ENCODE measurements at regions not wholly inside any gene's neighbourhood (a gene's known extent, or its start where the extent isn't known, plus 50 kb on each side); places are given as distances from the start of the nearest gene placed in this dataset.

DNA sequence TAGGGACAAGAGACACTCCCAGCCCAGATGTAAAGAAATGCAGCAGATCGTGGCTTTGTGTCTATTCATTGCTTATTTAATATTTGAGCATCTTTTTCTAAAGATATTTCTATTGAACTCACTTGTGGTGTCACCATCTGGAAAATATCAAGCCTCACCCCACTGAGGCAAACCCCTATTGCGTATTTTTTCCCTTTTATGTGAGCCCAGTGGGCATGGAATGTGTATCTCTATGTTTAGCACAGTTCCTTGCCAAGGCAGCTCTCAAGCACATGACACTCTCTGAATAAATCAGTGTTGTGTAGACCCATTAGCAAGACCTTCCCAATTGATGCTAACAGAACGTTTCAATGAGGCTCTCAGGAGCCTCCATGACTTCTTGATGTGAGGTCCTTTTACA, 81.6 kb downstream of the TMEM174 start:
- TF ChIP-seq MXI1 (IDR thresholded peaks at IDR 0.05; ENCODE audit: low read depth, low read length) (no peak), MEF2A (IDR thresholded peaks at IDR 0.05; ENCODE audit: borderline replicate concordance, low read depth) (no peak), FOXM1 (IDR thresholded peaks at IDR 0.05; ENCODE audit: low read depth) (no peak), EZH2phosphoT487 (IDR thresholded peaks at IDR 0.05; ENCODE audit: borderline replicate concordance, low read depth) (no peak), SMC3 (IDR thresholded peaks at IDR 0.05; ENCODE audit: low read depth, low read length) (no peak), EP300 (IDR thresholded peaks at IDR 0.05; ENCODE audit: borderline replicate concordance in 1 of 2, low read depth in 1 of 2, low read length in 1 of 2) (no peak), RXRA (IDR thresholded peaks at IDR 0.05; ENCODE audit: borderline replicate concordance, low read depth) (no peak), GABPA (IDR thresholded peaks at IDR 0.05; ENCODE audit: low read depth) (no peak), NFIC (IDR thresholded peaks at IDR 0.05; ENCODE audit: borderline replicate concordance) (no peak), TEAD4 (IDR thresholded peaks at IDR 0.05; ENCODE audit: borderline replicate concordance, insufficient read depth) (no peak), RFX5 (IDR thresholded peaks at IDR 0.05; ENCODE audit: low read length) (no peak), PBX3 (IDR thresholded peaks at IDR 0.05) (no peak), CHD2 (IDR thresholded peaks at IDR 0.05; ENCODE audit: low read length, partially characterized antibody) (no peak), FOXJ3 (CRISPR knock-in tag; IDR thresholded peaks at IDR 0.05) (no peak), FOSL2 (IDR thresholded peaks at IDR 0.05; ENCODE audit: borderline replicate concordance, low read depth) (no peak), GATA2 (CRISPR knock-in tag; IDR thresholded peaks at IDR 0.05) (no peak), ELF1 (IDR thresholded peaks at IDR 0.05) (no peak)
- TF ChIP-seq, protein P1, sequence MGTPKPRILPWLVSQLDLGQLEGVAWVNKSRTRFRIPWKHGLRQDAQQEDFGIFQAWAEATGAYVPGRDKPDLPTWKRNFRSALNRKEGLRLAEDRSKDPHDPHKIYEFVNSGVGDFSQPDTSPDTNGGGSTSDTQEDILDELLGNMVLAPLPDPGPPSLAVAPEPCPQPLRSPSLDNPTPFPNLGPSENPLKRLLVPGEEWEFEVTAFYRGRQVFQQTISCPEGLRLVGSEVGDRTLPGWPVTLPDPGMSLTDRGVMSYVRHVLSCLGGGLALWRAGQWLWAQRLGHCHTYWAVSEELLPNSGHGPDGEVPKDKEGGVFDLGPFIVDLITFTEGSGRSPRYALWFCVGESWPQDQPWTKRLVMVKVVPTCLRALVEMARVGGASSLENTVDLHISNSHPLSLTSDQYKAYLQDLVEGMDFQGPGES (IDR thresholded peaks at IDR 0.05; ENCODE audit: low read depth, low read length): no peak
- TF ChIP-seq, protein P2, sequence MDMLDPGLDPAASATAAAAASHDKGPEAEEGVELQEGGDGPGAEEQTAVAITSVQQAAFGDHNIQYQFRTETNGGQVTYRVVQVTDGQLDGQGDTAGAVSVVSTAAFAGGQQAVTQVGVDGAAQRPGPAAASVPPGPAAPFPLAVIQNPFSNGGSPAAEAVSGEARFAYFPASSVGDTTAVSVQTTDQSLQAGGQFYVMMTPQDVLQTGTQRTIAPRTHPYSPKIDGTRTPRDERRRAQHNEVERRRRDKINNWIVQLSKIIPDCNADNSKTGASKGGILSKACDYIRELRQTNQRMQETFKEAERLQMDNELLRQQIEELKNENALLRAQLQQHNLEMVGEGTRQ (IDR thresholded peaks at IDR 0.05; ENCODE audit: borderline replicate concordance, low read depth, low read length): no peak
- TF ChIP-seq, protein P3, sequence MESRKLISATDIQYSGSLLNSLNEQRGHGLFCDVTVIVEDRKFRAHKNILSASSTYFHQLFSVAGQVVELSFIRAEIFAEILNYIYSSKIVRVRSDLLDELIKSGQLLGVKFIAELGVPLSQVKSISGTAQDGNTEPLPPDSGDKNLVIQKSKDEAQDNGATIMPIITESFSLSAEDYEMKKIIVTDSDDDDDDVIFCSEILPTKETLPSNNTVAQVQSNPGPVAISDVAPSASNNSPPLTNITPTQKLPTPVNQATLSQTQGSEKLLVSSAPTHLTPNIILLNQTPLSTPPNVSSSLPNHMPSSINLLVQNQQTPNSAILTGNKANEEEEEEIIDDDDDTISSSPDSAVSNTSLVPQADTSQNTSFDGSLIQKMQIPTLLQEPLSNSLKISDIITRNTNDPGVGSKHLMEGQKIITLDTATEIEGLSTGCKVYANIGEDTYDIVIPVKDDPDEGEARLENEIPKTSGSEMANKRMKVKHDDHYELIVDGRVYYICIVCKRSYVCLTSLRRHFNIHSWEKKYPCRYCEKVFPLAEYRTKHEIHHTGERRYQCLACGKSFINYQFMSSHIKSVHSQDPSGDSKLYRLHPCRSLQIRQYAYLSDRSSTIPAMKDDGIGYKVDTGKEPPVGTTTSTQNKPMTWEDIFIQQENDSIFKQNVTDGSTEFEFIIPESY (IDR thresholded peaks at IDR 0.05; ENCODE audit: borderline replicate concordance, low read depth): no peak
- DNase-seq: no peak
- no peak overlapping the region for H2AFZ ChIP-seq (ENCODE audit: low read depth)
- H3F3A ChIP-seq (replicated peaks; ENCODE audit: insufficient read depth): peaks cover 6% of the 10 kb centered on the region
- no peaks in the 10 kb centered on the region for H3K9me2 ChIP-seq
- H3K27me3 ChIP-seq (ENCODE audit: insufficient read depth): no peaks in the 10 kb centered on the region
- no peaks in the 10 kb centered on the region; a peak in 1 of 4 replicates for H3K4me1 ChIP-seq (ENCODE audit: control insufficient read depth in 1 of 2, insufficient read depth in 2 of 2, low read depth in 1 of 2, low read length in 1 of 2)
- POLR2A ChIA-PET: no interaction called here
- CTCF ChIA-PET: no interaction called here
- no peaks in the 10 kb centered on the region for H3K36me3 ChIP-seq (replicated peaks in 1 of 2; ENCODE audit: control insufficient read depth in 1 of 2, insufficient read depth in 2 of 2, low read length in 1 of 2)
- no peak overlapping the region for H3K27ac ChIP-seq (ENCODE audit: low read depth in 2 of 2, low read length in 1 of 2)
- H3K9me3 ChIP-seq: no peaks in the 10 kb centered on the region
- no peak overlapping the region for H3K4me2 ChIP-seq
- no peaks in the 10 kb centered on the region for H4K20me1 ChIP-seq (ENCODE audit: insufficient read depth)
- no peaks in the 10 kb centered on the region for H3K79me2 ChIP-seq (ENCODE audit: insufficient read depth)
- WGBS (ENCODE audit: low lambda C conversion rate): 31% methylated on average over 3 of the region's 3 CpGs
- no peak overlapping the region for H3K4me3 ChIP-seq (ENCODE audit: low read depth in 2 of 2, low read length in 1 of 2)
- H3K9ac ChIP-seq: no peak overlapping the region
